Neural cell (in vitro differentiated cells): ENCODE measurements at regions not wholly inside any gene's neighbourhood (a gene's known extent, or its start where the extent isn't known, plus 50 kb on each side); places are given as distances from the start of the nearest gene placed in this dataset.

Experiments
- H2AFZ ChIP-seq: fragments of 200-600, 300-800 bp; sonication (generic), shearing (Covaris generic); 2 replicates; pipeline ENCODE4 v1.6.0; 2014; ENCODE audit warnings: low read depth, mild to moderate bottlenecking, antibody characterized with exemption, low read length, moderate library complexity
- H3F3A ChIP-seq: fragments of 200-600 bp; shearing (Covaris generic); 2 replicates; pipeline ENCODE4 v1.6.1; 2016; ENCODE audit warnings: mild to moderate bottlenecking, moderate library complexity, mixed read lengths, antibody characterized with exemption, low read length; ENCODE audit not compliant: insufficient read depth, poor library complexity, severe bottlenecking
- H3K27ac ChIP-seq: fragments of 200-600, 300-800 bp; sonication (generic), shearing (Covaris generic); 2 replicates; pipeline ENCODE4 v1.5.1; 2014; ENCODE audit warnings: mild to moderate bottlenecking, low read length, moderate library complexity
- H3K27me3 ChIP-seq: fragments of 300-800, 200-600 bp; sonication (generic), shearing (Covaris generic); 2 replicates; pipeline ENCODE4 v1.6.0; 2014; ENCODE audit warnings: mild to moderate bottlenecking, low read depth, low read length, moderate library complexity; ENCODE audit not compliant: insufficient read depth
- H3K36me3 ChIP-seq: fragments of 300-800, 200-600 bp; sonication (generic), shearing (Covaris generic); 2 replicates; pipeline ENCODE4 v1.5.1; 2014; ENCODE audit warnings: mild to moderate bottlenecking, antibody characterized with exemption, low read length, moderate library complexity; ENCODE audit not compliant: insufficient read depth
- H3K4me2 ChIP-seq: fragments of 300-800, 200-600 bp; sonication (generic), shearing (Covaris generic); 2 replicates; pipeline ENCODE4 v1.6.0; 2014; ENCODE audit warnings: mild to moderate bottlenecking, low read length
- H3K4me3 ChIP-seq: fragments of 300-800, 200-600 bp; sonication (generic), shearing (Covaris generic); 2 replicates; pipeline ENCODE4 v1.5.1; 2014; ENCODE audit warnings: mild to moderate bottlenecking, low read length, moderate library complexity
- H3K79me2 ChIP-seq: fragments of 200-600 bp; shearing (Covaris generic); replicated peaks from 2 replicates; pipeline ENCODE4 v1.6.0; 2014; ENCODE audit warnings: mild to moderate bottlenecking, low read length, moderate library complexity; ENCODE audit not compliant: insufficient read depth
- H3K9ac ChIP-seq: fragments of 300-800, 200-600 bp; sonication (generic), shearing (Covaris generic); 2 replicates; pipeline ENCODE4 v1.6.1; 2016; ENCODE audit warnings: mild to moderate bottlenecking, low read length, mixed read lengths
- H3K9me2 ChIP-seq: fragments of 200-600 bp; shearing (Covaris generic); 2 replicates; pipeline ENCODE4 v1.6.1; 2016; ENCODE audit warnings: mild to moderate bottlenecking, low read length, mixed read lengths; ENCODE audit not compliant: insufficient read depth
- H3K9me3 ChIP-seq: fragments of 200-600, 300-800 bp; sonication (generic), shearing (Covaris generic); 2 replicates; pipeline ENCODE4 v1.6.1; 2016; ENCODE audit warnings: mild to moderate bottlenecking, mixed run types, low read length, moderate library complexity, mixed read lengths
- H4K20me1 ChIP-seq: fragments of 200-600 bp; shearing (Covaris generic); 2 replicates; pipeline ENCODE4 v1.6.1; 2016; ENCODE audit warnings: mild to moderate bottlenecking, mixed run types; ENCODE audit not compliant: insufficient read depth
- CTCF ChIP-seq: fragments of 450-650 bp; IDR thresholded peaks from 2 replicates; pipeline ENCODE4 v1.5.1; 2014; ENCODE audit warnings: antibody characterized with exemption, mild to moderate bottlenecking, moderate library complexity; ENCODE audit not compliant: poor library complexity, severe bottlenecking
- EP300 ChIP-seq: fragments of 450-650 bp; conservative IDR thresholded peaks from 2 replicates; pipeline ENCODE4 v1.6.1; 2014; ENCODE audit warnings: antibody characterized with exemption, mild to moderate bottlenecking, moderate library complexity; ENCODE audit not compliant: poor library complexity, severe bottlenecking
- EZH2 ChIP-seq: fragments of 200-600, 300-800 bp; shearing (Covaris generic), sonication (generic); IDR thresholded peaks from 2 replicates; pipeline ENCODE4 v1.6.1; 2014; ENCODE audit warnings: antibody characterized with exemption, low read length, borderline replicate concordance, mild to moderate bottlenecking; ENCODE audit not compliant: insufficient read depth, poor library complexity, severe bottlenecking
- MXI1 ChIP-seq: fragments of 450-650 bp; conservative IDR thresholded peaks from 2 replicates; pipeline ENCODE4 v1.6.1; 2014; ENCODE audit warnings: antibody characterized with exemption, mild to moderate bottlenecking; ENCODE audit not compliant: poor library complexity, severe bottlenecking
- POLR2AphosphoS5 ChIP-seq: IDR thresholded peaks from 2 replicates; pipeline ENCODE4 v1.6.1; 2012
- RAD21 ChIP-seq: fragments of 450-650 bp; conservative IDR thresholded peaks from 2 replicates; pipeline ENCODE4 v1.6.1; 2014; ENCODE audit warnings: antibody characterized with exemption, mild to moderate bottlenecking, moderate library complexity
- REST ChIP-seq: IDR thresholded peaks from 2 replicates; pipeline ENCODE4 v1.6.1; 2012; ENCODE audit warnings: borderline replicate concordance
- SMC3 ChIP-seq: fragments of 450-650 bp; conservative IDR thresholded peaks from 2 replicates; pipeline ENCODE4 v1.6.1; 2014; ENCODE audit warnings: antibody characterized with exemption, mild to moderate bottlenecking, moderate library complexity; ENCODE audit not compliant: poor library complexity
- TAF1 ChIP-seq: IDR thresholded peaks from 2 replicates; pipeline ENCODE4 v1.6.1; 2012; ENCODE audit warnings: low read depth

- Histone ChIP-seq H3K36me3 (no peaks in the 10 kb centered on the region), H3K9me2 (no peaks in the 10 kb centered on the region), H2AFZ (no peak overlapping the region), H3K9ac (no peak overlapping the region), H3K9me3 (no peaks in the 10 kb centered on the region), H3F3A (no peaks in the 10 kb centered on the region), H3K79me2 (no peaks in the 10 kb centered on the region), H3K27me3 (no peaks in the 10 kb centered on the region), H3K4me2 (no peak overlapping the region), H4K20me1 (no peaks in the 10 kb centered on the region), H3K4me3 (no peak overlapping the region), H3K27ac (no peak overlapping the region)
- TF ChIP-seq EZH2 (no peak), SMC3 (no peak), POLR2AphosphoS5 (no peak), MXI1 (no peak), TAF1 (no peak), EP300 (no peak), REST (no peak), CTCF (no peak), RAD21 (no peak)
These were observed 249.2 kb upstream of the ZNF32 start for GRCh38 chr10:43897765-43898419.

DNA sequence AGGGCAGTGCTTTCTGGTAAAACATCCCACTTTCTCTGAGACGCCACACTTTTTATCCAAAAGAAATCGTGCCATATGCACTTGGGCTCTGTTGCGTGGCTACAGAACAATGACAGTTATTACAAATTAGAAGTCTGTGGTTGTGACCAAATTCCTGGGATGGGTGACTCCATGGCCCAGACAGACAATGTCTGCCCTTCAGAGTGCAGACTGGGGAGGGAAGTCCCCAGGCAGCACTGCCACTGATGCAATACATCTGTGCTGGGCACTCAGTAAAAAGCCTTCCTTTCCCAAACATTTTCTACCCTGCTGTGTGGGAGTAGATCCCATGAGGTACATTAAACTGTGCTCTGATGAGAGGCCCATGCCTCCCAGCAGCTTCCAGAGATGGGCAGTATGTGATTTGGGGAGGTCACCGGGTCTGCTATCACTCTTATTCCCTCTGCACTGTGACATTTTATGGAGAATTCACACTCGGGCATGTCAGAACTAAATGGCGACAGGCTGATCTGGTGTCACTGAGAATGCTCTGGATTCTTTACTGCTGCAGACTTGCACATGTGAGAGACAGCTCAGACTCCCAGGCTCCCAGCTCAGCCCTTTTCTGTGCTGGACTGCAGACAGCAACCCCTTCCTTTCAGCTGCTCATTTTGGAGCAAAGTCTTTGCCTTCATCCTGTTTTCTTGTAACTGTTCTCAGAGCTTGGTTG lies 243.5 kb upstream of the ZNF32 start:
- Histone ChIP-seq H3K27me3 (no peaks in the 10 kb centered on the region), H3K4me2 (no peak overlapping the region), H4K20me1 (no peaks in the 10 kb centered on the region), H3K79me2 (no peaks in the 10 kb centered on the region), H3K9me3 (no peaks in the 10 kb centered on the region), H3K27ac (no peak overlapping the region), H3K9me2 (no peaks in the 10 kb centered on the region), H3K4me3 (no peak overlapping the region), H3K9ac (no peak overlapping the region), H2AFZ (no peak overlapping the region), H3F3A (no peaks in the 10 kb centered on the region), H3K36me3 (no peaks in the 10 kb centered on the region)
- no peak for TF ChIP-seq TAF1
- TF ChIP-seq RAD21 = no peak
- TF ChIP-seq CTCF = no peak
- no peak for TF ChIP-seq EZH2
- no peak for TF ChIP-seq MXI1
- no peak for TF ChIP-seq EP300
- no peak for TF ChIP-seq POLR2AphosphoS5
- TF ChIP-seq SMC3 = no peak
- no peak for TF ChIP-seq REST
